Heart left ventricle (tissue), 16 donors: ENCODE measurements at regions not wholly inside any gene's neighbourhood (a gene's known extent, or its start where the extent isn't known, plus 50 kb on each side); places are given as distances from the start of the nearest gene placed in this dataset.
"Not testable (repeated sequence)": the region's sequence is repeated elsewhere in the genome, so short reads cannot be mapped to it uniquely, and the experiment has no call there.

Experiments used
- ATAC-seq, 4 donors: fragments of 200-7000 bp; cut with Tn5 transposase; one replicate each; pipeline ENCODE4 v1.9.1; 2020 to 2022; ENCODE audit warnings: moderate library complexity in 4 of 4, mild to moderate bottlenecking in 3 of 4, moderate number of reproducible peaks in 1 of 4
- DNase-seq, 5 donors: peaks; one replicate each; pipeline ENCODE4 v3.0.0-alpha.2; 2020
- H3K27ac ChIP-seq, 12 donors: fragments of 200-600 bp; sonication (generic) in 4 of 12; one replicate each; pipeline versions ENCODE4 v1.5.0 to v1.8.0; 2016 to 2022; ENCODE audit warnings: mild to moderate bottlenecking in 2 of 12
- H3K27me3 ChIP-seq, 9 donors: fragments of 200-600 bp; sonication (generic) in 2 of 9; one replicate each; pipeline versions ENCODE4 v1.5.1 to v1.8.0; 2016 to 2022; ENCODE audit warnings: mild to moderate bottlenecking in 3 of 9
- H3K36me3 ChIP-seq, 9 donors: fragments of 200-600 bp; sonication (generic) in 2 of 9; one replicate each; pipeline versions ENCODE4 v1.5.0 to v1.8.0; 2018 to 2022; ENCODE audit warnings: mild to moderate bottlenecking in 2 of 9
- H3K4me1 ChIP-seq, 12 donors: fragments of 200-600 bp; sonication (generic) in 4 of 12; one replicate each; pipeline versions ENCODE4 v1.5.0 to v1.8.0; 2016 to 2022; ENCODE audit warnings: mild to moderate bottlenecking in 3 of 12
- H3K4me3 ChIP-seq, 12 donors: fragments of 200-600 bp; sonication (generic) in 4 of 12; one replicate each; pipeline versions ENCODE4 v1.5.0 to v1.8.0; 2017 to 2022; ENCODE audit warnings: mild to moderate bottlenecking in 9 of 12, moderate library complexity in 4 of 12
- H3K9me3 ChIP-seq, 12 donors: fragments of 200-600 bp; sonication (generic) in 4 of 12; one replicate each; pipeline versions ENCODE4 v1.5.0 to v1.8.0; 2016 to 2022; ENCODE audit warnings: mild to moderate bottlenecking in 1 of 12
- CTCF ChIP-seq, 12 donors: fragments of 200-600 bp; sonication (generic) in 4 of 12; IDR thresholded peaks; one replicate each; pipeline versions ENCODE4 v1.5.0 to v1.8.0; 2018 to 2022; ENCODE audit warnings: antibody characterized with exemption in 12 of 12, mild to moderate bottlenecking in 5 of 12
- POLR2A ChIP-seq, 2 donors: fragments of 450-650 bp; IDR thresholded peaks; one replicate each; pipeline ENCODE4 v1.6.1; 2017; ENCODE audit warnings: antibody characterized with exemption in 2 of 2, mild to moderate bottlenecking in 2 of 2, moderate library complexity in 2 of 2
- WGBS, 4 donors: extraction: QIAGEN DNeasy Blood & Tissue Kit in 2 of 4; methylation state at CpG; one replicate each; pipeline versions ENCODE4 v1.1.5 to v1.1.7; 2013 to 2018; 5-methylcytosine and 5-hydroxymethylcytosine counted together
- intact Hi-C, 10 donors: fragments of 100-400 bp; cut with DNase I; formaldehyde crosslinking; loops; one replicate each; pipeline versions ENCODE4 v1.11.1 to v1.14.2; 2022
- donor health status: ischemic (EF 13 %, LVEDD 7.1; RV severe dilation, severe dysfunction).
- donor health status: healthy with polysubstance abuse.
- donor health status: DM: no; HTN: yes; CAD: no.
- donor health status: DM: no; HTN: no; CAD: no.
- donor health status: ischemic (EF 25% LVEDD 6.9; RV normal size, moderate dysfunction).
- donor health status: ischemic (EF 25% LVEDD 5.7; RV mildly dilated, moderate dysfunction).
- donor health status: healthy.
- donor health status: DM: yes; HTN: yes; CAD: no.
- donor health status: ischemic (EF 35%, LVEDD 5.7; RV mildly dilated, moderate dysfunction).
- donor health status: nonischemic (EF 11% LVEDD 7.7; RV severe dilation, severe dysfunction).
- donor health status: DM: yes; HTN: yes; CAD: no.
- donor health status: PGD.
- donor health status: ischemic (EF 29% LVEDD 5.4; RV normal size, mild dysfunction).
- donor health status: nonischemic (EF 23%, LVEDD 6.1; RV moderate dilation, normal function).

DNA sequence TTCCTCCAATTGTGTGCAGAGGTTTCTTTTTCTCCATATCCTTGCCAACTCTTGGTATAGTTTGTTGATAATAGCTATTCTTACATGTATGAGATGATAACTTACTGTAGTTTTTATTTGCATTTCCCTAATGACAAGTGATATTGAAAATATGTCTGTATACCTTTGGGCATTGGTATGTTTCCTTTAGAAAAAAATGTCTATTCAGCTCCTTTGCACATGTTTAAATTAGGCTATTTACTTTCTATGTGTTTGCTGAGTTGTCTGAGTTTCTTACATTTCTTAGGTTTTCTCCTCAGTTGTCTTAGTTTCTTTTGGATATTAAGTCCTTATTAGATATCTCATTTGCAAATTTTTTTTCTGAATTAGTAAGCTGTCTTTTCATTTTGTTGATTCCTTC lies 487.3 kb upstream of the EPHA5 start:
- H3K9me3 ChIP-seq = peaks cover 0 to 8% (median 0%) of the 10 kb centered on the region in 12 donors
- no peaks in the 10 kb centered on the region for H3K27me3 ChIP-seq
- intact Hi-C loops = no loop called here
- no peaks in the 10 kb centered on the region for H3K4me1 ChIP-seq
- DNase-seq (no peak), ATAC-seq (no peak)
- no peak overlapping the region for H3K4me3 ChIP-seq
- H3K27ac ChIP-seq = no peak overlapping the region
- H3K36me3 ChIP-seq = no peaks in the 10 kb centered on the region
- TF ChIP-seq CTCF (IDR thresholded peaks at IDR 0.05) (no peak), POLR2A (IDR thresholded peaks at IDR 0.05) (no peak)

GRCh38 chr4:66130042-66130441 lies 459.8 kb upstream of the EPHA5 start:
- intact Hi-C loops = no loop called here
- TF ChIP-seq POLR2A (IDR thresholded peaks at IDR 0.05) = no peak
- no peak for TF ChIP-seq CTCF (IDR thresholded peaks at IDR 0.05)
- no peak for DNase-seq
- Histone ChIP-seq H3K9me3 (peaks cover 0 to 3% (median 0%) of the 10 kb centered on the region in 12 donors), H3K36me3 (no peaks in the 10 kb centered on the region), H3K27ac (no peak overlapping the region), H3K4me3 (no peak overlapping the region), H3K27me3 (no peaks in the 10 kb centered on the region), H3K4me1 (no peaks in the 10 kb centered on the region)
- 71 to 76% (median 73%) methylated on average over 6 of the region's 6 CpGs for WGBS, 4 donors
- ATAC-seq = no peak

DNA sequence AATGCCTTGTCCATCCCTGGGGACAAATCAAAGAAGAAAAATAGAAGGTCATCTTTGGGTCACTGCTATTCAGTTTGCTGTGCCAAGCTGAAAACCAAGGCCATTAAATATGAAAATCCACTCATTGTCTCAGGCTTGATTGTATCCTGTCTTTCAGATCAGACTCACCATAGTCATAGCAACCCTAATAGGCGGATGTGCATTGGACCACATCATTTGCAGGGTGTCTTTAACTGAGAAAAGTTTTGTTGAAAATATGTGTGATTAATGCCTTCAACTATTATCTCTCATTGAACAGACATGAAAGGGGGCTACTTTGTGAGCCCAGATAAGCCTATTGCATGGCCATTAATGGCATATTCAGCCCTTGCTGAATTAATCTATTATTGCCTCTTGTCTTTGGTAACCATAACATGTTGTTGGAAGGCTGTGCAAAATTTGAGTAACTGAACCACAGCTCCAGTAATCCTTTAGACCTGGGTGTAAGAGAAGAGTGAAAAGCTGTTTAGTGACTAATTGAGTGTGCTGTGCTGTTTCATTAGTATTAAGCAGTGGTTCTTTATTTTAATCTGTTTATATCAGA lies 453.6 kb upstream of the EPHA5 start:
- no peak overlapping the region for H3K27ac ChIP-seq
- no peaks in the 10 kb centered on the region for H3K36me3 ChIP-seq
- no peaks in the 10 kb centered on the region for H3K9me3 ChIP-seq
- H3K4me3 ChIP-seq = no peak overlapping the region
- WGBS, 4 donors = 70 to 83% (median 77%) methylated on average over 1 of the region's 1 CpG
- DNase-seq (no peak), ATAC-seq (no peak)
- no peaks in the 10 kb centered on the region for H3K4me1 ChIP-seq
- no peaks in the 10 kb centered on the region for H3K27me3 ChIP-seq
- TF ChIP-seq POLR2A (IDR thresholded peaks at IDR 0.05) (no peak), CTCF (IDR thresholded peaks at IDR 0.05) (no peak)
- intact Hi-C loops = no loop called here

DNA sequence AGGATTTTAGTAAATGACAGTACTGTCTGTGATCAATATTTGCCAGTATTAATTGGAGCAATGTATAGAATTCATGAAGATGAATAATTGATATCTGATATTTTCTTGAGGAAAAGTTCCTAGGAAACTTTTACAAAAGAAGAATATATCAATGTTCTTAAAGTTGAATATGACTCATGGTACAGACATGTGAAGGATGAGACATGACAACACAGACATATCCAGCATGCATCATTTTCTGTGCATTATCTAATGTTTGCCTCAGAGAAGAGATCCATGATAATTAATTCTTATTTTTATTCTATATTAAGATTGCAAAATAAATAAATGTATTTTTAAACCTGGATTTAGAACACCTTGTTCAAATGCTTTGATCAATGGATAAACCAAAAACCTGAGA lies 452.9 kb upstream of the EPHA5 start:
- no peaks in the 10 kb centered on the region for H3K4me1 ChIP-seq
- TF ChIP-seq POLR2A (IDR thresholded peaks at IDR 0.05) (no peak), CTCF (IDR thresholded peaks at IDR 0.05) (no peak)
- ATAC-seq (no peak), DNase-seq (no peak)
- intact Hi-C loops = no loop called here
- no peaks in the 10 kb centered on the region for H3K36me3 ChIP-seq
- H3K9me3 ChIP-seq = no peaks in the 10 kb centered on the region
- no peak overlapping the region for H3K27ac ChIP-seq
- no peak overlapping the region for H3K4me3 ChIP-seq
- no peaks in the 10 kb centered on the region for H3K27me3 ChIP-seq

DNA sequence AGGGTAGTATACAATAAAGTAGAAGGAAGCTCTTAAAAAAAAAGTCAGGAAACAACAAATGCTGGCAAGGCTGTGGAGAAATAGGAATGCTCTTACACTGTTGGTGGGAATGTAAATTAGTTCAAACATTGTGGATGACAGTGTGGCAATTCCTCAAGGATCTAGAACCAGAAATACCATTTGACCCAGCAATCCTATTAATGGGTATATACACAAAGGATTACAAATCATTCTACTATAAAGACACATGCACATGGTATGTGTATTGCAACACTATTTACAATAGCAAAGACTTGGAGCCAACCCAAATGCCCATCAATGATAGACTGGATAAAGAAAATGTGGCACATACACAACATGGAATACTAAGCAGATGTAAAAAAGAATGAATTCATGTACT lies 444.9 kb upstream of the EPHA5 start:
- H3K27ac ChIP-seq, H3K9me3 ChIP-seq, H3K36me3 ChIP-seq, H3K4me3 ChIP-seq, ATAC-seq, intact Hi-C loops, DNase-seq, H3K27me3 ChIP-seq, H3K4me1 ChIP-seq: not testable (repeated sequence)
